ENCODE measurements at regions not wholly inside any gene's neighbourhood (a gene's known extent, or its start where the extent isn't known, plus 50 kb on each side); places are given as distances from the start of the nearest gene placed in this dataset.

DNA sequence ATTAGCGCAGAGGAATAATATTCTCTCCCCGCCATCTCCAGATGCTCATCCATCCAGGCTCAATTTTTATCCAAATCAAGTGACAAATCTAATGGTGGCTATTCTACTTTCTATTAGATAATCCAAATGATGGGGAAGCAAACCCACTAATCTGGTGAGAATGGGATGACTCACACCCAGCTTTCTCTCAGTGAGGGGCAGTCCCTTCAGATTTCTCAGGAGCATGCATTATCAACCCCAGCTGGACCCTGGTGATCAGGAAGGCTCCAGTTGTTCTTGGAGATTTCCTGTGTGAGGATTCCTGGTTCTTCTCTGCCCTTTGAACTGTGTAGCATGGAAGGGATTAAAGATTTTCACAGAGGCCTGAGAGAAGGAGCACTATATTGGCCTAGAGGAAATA is 358.0 kb downstream of the WDR72 start:
- DNase-seq (ENCODE audit: low read depth in 4 of 4, low spot score in 3 of 4), result no peak

DNA sequence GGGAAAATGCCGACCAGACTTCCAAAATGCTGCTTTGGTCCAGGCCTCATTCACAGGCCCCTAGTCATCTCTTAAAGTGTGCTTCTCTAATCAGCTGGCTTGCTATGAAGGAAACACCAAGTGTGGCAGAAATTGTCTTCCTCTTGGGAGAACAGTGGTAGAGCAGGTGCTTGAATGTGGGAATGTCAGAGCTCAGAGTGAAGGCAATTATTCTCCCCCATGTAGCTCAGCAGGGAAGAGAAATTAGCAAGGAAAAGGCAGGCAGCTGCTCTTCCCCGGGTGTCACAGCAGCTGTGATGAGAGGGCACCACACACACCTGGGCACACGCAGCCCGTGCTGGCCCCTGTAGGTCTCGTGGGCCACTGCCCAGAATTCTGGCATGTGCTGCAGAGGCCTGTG is 358.5 kb downstream of the WDR72 start:
- DNase-seq (ENCODE audit: low read depth in 4 of 4, low spot score in 3 of 4), result no peak

DNA sequence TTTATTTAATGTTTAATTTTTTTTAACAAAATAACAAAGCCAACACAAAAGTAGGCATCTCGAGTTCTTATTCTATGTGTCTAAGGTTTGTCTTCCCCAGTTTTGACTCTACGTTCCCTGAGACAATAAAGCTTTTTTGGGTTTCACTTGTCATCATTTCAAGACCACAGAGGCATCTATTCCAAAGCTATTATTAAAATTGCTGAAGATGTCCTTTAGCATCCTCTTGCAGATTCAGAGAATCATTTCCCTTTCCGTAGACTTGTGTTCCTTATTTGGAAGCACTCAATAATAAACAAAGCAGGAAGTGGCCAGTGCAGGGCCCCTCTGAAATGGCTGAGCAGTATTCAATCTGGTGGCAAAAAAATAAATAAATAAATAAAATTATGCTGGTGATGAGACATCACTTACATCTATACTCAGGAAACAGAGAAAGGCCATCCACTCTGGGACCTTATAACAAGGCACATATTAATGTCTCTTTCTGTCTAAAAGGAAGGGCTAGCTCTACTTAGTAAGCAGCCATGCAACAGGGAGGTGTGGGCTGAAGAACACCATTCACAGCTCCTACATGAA is 362.3 kb downstream of the WDR72 start:
- no peak for DNase-seq (ENCODE audit: low read depth in 4 of 4, low spot score in 3 of 4)

DNA sequence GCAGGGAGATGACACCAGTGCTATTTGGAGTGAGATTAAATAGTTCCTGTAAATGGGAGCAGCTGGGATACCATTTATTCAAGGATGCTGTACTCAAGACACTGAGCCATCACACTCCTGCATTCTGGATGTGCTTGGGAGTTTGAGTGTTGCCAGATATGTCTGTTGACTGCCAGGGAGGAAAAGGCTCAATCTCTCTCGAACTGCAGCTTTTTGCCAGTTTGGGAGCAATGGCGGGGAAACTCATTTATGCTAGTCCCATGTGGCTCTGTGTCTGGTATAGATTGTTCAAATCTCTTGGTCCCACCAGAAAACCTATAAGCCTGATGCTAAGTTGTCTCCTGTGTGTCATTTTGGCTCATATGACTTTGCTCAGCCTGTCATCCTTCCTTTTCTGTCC is 363.6 kb downstream of the WDR72 start:
- no peak for DNase-seq (ENCODE audit: low read depth in 4 of 4, low spot score in 3 of 4)

DNA sequence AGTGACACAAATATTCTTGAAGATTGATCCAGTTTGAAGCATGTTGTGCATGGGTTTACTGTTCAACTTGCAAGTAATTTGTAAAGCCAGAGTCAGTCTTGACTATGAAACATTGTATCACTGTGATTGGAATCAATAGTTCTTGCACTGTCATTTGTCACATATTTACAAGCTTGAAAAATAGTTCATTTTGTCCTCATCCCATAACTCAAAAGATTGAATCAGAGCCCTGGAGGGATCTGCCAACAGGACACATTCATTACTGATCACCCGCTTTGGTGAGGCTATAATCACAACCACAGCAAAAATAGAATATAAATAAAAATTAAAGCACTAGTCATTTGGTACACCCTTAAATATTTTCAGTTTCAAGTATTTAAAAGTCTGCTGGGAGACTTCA is 368.9 kb downstream of the WDR72 start:
- no peak for DNase-seq (ENCODE audit: low read depth in 4 of 4, low spot score in 3 of 4)

DNA sequence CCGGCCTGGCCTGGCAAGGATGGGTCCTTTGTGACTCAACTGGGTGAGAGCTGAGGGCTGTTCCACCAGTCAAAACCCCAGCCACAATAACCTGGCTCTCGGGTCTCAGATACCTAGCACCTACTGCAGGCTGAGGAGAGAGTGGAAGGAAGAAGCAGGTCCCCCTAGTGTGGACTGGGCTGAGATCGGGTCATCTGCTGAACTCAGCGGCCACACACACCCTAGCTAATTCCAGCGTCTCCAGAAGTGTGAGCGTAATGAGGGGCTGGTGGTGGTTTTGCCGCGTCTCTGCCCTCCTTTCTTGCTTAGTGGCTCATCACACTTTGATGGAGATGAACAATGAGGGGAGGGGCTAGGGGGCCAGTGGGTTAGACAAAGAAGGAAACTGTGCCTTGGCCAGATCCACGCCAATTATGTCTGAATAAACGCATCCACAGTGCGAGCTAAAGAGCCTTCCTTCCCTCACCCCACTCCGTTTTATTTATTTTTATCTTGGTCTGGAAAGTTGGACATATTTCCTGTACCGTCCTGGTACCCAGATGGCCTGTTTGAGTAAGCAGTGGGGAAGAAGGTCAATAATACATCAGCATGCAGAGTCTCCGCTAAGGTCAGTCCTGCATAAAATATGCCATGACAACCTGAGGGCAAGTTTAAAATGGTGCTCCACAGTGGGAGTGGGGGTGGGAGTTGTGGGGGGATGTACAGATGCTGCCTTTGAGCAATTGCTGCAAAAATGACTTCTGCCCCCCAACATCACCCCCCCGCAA is 370.0 kb downstream of the WDR72 start:
- no peak for DNase-seq (ENCODE audit: low read depth in 4 of 4, low spot score in 3 of 4)

DNA sequence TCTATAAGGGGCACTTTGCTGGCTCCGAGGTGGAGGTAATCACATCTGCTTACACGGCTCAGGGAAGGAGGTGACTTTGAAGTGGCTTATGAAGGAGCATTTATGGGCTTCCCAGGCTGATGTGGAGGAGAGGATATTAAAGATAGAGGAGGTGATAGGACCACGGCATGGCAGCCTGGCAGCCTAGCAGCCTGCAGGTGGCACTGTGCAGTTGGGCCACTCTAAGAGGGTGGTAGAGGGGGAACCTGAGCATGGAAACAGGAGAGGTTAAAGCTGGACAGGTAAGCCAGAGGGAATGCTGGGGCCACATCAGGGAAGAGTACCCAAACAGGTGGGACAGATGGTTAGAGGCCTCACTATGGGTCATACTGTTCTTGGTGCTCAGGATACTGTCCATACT is 375.0 kb downstream of the WDR72 start:
- DNase-seq (ENCODE audit: low read depth in 4 of 4, low spot score in 3 of 4), result no peak

DNA sequence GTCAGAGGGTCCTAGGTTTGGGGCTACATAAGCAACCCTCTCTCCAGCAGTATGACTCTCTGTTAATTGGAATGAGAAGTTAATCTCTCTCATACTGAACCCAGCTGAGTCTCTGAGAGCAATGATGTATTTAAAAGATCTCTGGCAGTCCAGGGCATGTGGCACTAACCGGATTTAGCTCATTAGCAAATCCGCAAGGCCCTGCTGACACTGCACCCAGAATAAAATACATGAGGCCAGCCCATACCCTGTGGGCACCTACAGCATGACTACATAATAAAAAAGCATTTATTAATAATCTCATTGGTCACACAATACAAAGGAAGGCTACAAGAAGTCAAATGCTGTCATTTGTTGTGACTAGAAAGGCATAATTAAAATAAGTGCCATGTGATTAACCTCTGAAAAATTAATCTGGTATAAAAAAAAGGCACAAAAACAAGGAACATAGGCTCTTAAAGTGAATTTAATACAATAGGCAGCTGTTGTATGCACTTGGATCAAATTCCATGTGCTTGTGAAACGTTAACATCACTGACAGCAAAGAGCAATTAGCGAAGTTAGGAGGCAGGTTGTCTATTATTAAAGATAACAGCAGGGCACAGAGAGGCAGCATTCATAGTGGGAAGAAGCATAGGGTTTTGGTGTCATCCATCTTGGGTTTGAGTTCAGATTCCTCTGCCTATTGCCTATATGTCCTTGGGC is 381.2 kb downstream of the WDR72 start:
- no peak for DNase-seq (ENCODE audit: low read depth in 4 of 4, low spot score in 3 of 4)

DNA sequence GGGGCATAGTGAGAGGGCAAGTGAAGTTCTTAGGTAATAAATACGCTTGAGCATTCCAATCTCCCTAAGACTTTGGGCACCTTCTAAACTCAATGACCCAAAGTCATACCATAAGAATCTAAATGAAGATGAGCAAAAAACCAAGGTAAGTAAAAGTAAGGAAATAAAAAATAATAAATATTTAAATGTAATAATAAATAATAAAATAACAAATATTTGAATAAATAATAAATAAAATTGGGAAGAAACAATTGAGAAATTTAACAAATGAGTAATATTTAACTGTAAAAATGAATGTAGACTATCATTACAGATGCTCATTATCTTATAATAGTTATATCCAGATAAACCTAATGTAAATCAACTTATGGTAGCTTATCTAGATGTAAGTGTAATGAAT is 391.7 kb downstream of the WDR72 start:
- DNase-seq (ENCODE audit: low read depth in 4 of 4, low spot score in 3 of 4), result no peak

DNA sequence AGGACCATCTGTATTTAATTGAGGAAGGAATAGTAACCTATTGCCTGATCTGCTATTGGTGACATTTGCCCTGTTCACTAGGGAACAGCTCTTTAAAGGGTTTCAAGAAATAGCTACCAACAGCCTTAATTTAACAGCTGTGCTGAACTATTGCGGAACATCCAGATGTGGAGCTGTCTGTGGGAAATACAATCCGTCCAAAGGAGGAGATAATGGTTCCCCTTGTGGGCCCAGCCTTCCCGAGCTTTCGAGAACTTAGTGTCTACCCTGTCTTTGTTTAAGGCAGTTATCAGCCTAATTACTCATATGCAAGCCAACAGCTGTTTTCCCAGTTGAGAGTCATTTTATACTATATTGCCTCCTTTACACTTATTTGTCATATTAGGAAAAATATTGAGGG is 398.6 kb downstream of the WDR72 start:
- DNase-seq (ENCODE audit: low read depth in 4 of 4, low spot score in 3 of 4), result no peak

DNA sequence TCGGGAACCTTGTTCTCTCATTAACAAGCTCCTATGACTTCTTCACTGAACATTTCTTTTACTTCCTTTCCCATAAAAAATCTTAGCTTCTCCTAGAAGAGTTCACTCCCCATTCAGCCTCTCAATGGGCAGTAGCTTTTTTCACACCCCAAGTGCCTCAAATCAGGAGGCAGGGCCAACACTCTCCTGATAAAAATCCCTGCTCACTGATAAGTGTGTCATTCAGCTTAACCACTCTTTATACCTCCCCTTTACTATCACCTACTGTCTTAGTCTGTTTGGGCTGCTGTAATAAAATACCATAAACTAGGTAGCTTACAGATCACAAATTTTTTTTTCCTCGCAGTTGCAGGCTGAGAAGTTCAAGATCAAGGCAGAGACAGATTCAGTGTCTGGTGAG is 400.4 kb downstream of the WDR72 start:
- DNase-seq (ENCODE audit: low read depth in 4 of 4, low spot score in 3 of 4), result no peak

DNA sequence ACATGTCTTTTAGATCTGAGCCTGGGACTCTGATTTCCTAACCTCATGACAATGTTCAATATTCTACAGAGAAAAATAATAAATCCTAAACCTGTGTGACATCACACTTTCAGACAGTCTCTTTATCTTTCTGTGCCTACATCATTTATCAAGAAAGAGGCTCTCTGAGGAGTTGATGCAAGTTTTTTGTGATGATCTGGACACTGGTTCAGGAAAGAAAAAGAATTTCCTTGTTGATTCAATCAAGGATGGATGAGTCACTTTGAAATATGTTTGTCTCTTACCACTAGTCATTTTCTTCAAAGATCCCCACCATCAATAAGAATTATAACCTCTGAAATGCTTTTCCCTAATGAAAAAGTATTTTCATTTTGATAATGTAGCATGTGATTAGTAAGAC is 404.6 kb downstream of the WDR72 start:
- DNase-seq (ENCODE audit: low read depth in 4 of 4, low spot score in 3 of 4), result no peak

DNA sequence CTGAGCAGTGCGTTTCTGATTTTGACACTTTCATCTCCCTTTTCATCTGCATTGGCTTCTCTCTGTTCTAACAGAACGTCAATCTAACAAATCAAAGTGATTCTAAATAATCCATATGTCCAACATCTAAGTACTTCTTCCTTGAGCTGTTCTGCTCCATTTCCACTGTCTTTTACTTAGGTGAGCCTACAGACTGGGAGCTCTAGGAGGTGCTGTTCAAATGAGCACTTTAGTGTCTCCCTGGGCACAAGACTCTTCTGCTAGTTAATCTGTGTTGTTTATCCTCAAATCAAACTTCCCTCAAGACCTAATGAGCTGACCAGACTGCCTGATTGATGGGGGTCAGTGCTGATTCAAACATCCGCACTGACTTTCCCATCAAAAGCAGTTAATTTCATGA is 408.1 kb downstream of the WDR72 start:
- DNase-seq (ENCODE audit: low read depth in 4 of 4, low spot score in 3 of 4), result no peak

DNA sequence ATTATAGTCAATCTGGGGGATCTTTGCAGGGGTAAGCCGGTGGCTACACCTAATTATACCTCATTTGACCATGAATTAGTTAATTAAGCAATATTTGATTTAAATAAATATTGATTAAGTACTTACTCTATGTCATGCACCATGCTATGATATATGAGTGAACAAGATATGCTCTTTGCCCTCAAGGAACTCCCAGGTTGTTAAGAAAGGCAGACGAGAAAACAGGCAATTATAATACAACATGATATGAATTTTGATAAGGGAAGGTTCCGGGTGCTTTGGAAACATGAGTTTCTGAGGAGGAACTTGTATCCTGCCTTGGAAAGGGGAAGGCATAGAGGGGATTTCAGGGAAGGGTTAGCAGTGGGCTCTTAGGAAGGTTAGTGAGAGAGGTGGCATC is 412.9 kb downstream of the WDR72 start:
- DNase-seq (ENCODE audit: low read depth in 4 of 4, low spot score in 3 of 4), result no peak

DNA sequence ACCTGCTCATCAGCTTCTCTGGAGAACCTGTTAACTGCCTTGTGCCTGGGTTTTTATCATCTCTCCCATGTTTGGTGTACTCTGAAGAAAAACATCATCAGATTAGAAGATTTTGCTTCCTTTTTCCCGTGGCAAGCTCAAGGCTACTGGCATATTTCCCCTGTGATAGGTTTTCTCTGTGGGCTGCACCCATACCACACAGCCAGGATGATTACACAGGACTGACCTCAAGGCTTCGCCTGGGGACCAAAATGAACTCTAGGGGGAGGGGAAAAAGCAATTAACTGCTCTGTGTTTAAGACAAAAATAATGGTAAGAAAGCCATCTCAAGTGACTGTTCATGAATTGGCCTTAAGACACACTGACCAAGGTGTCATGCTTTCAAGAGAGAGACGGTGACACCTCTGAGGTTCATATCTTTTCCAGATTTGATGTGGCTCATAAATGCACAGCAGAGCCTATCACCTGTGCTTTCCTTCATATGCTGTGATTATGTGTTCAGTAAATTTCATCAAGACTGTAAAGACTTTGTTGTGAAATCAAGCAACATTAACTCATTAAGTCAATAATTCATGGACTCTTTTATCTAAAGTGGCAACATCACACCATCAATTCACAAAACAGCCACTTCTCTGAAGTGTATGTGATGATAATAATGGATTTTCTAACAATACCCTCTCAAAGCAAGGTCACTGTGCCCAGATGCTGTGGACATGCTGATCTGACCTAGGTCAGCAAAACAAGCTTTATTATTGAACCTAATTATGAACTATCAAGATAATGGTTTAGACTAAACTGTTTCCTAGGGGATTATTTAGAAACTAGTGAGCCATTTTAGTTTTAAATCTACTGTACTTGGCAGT is 427.9 kb downstream of the WDR72 start:
- DNase-seq (ENCODE audit: low read depth in 4 of 4, low spot score in 3 of 4), result no peak

DNA sequence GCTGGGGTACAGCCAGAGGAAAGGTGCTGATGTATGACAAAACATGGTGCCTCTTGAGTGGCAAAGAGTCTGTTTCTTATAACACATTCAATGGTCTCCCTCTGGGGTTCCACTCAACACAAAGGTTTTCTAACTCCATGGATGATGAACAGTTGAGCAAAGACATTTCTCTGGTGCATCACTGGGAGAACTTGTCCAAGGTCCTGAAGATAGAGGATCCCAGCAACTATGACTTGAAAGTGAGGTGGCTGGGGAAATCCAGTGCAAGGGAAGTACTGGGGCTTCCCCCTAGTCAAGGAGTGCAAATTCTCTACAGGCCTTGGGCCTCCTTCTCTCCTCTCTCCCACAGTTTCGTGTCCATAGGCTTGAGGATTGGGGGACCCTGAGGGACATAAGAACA is 431.1 kb downstream of the WDR72 start:
- no peak for DNase-seq (ENCODE audit: low read depth in 4 of 4, low spot score in 3 of 4)

DNA sequence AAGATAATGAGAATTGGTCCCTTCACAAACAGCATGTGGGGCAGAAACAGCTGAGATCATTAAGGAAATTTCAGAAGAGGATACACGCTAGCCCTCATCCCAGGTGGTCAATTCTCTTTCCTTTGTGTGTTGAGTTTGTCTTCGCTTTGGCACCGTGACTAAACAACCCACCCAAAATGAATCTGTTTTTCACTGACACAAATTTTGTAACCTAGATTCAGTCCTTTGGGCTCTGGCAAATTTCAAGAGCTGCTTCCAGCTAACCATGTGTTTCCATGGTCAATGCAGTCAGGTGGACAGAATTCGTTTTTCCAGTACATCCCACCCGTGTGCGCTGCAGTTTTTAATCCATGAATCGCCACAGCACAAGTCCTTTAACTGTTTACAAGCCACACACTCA is 435.4 kb downstream of the WDR72 start:
- DNase-seq (ENCODE audit: low read depth in 4 of 4, low spot score in 3 of 4), result no peak

DNA sequence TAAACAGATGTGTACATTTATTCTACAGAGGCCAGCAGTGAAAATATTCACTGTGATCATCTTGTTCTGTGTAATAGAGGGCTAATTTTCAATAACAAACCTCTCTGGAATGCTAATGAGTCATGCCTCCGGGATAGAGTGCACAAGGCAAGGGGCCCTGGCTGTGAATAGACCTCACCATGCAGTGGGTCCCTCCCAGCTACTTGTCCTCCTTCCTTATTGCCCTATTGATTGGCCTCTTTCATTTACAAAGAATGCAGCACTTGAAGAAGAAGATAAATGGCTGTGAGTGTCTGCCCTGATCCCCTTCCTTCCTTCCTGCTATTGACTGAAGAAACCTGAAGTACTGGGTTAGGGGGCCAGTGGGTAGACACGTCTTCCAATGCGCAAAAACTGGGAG is 436.3 kb downstream of the WDR72 start:
- no peak for DNase-seq (ENCODE audit: low read depth in 4 of 4, low spot score in 3 of 4)

DNA sequence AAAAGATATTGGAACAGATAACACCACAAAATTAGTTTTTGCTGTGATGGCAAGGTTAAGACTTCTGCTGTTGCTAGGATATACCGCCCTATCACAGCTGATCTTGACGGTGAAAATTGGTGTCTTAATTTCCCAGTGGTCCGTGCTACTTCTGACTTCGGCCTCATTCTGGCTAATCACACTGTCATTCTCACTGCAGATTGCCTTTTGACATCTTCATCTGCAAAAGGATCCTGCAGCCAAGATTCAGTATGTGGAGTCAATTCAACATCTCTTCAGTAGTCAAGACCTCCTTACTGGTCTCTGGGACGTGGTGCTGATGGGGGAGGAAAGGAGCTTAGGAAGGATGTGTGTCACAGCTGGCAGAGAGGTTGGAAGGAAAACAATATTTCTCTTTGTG is 438.6 kb downstream of the WDR72 start:
- DNase-seq (ENCODE audit: low read depth in 4 of 4, low spot score in 3 of 4), result no peak

DNA sequence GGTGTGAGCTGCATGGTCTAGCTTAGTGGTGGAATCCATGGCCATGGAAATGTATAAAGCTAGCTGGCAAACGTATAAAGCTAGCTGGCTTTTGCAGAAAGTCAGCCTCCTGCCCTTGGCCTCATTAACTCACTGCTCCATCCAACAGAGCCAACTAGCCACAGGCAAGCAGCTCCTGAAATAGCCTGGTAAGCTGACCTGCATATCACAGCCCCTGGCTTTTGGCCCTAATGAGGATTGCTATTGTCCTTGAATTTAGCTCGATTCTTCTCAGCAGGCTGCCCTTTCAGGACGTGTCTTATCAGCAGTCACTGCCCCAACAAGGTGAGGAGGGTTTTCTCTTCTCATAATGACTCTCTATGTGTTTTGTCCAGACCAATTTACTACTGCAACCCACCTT is 446.8 kb downstream of the WDR72 start:
- no peak for DNase-seq (ENCODE audit: low read depth in 4 of 4, low spot score in 3 of 4)

DNA sequence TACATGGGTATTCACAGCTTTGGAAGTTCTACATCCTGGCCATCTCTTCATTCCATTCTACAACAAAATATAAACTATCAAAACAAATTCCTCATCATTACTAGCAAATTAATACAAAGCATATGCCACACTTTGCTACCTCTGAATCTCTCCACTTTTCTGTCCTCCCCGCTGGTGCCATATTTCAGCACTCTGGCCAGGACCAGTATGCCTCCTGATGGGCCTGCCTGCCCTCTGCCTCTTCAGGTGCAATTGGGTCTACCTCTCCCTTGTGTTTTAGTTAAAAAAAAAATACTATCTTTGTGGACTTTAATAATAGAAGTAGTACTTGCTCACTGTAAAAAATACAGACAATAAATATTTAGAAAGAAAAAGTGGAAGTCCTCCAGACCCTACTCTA is 448.8 kb downstream of the WDR72 start:
- DNase-seq (ENCODE audit: low read depth in 4 of 4, low spot score in 3 of 4), result no peak

All from right renal pelvis (tissue), 4 donors.